Ovary (tissue), 3 donors: ENCODE measurements at regions not wholly inside any gene's neighbourhood (a gene's known extent, or its start where the extent isn't known, plus 50 kb on each side); places are given as distances from the start of the nearest gene placed in this dataset.

Experiments used
- POLR2A ChIP-seq: fragments of 450-650 bp; IDR thresholded peaks from one replicate; pipeline ENCODE4 v1.6.1; 2017; ENCODE audit warnings: antibody characterized with exemption, mild to moderate bottlenecking, moderate library complexity
- TF ChIP-seq, protein P1 (sequence below), 3 donors: fragments of 450-650 bp in 2 of 3; fragments of 200-600 bp in 1 of 3; IDR thresholded peaks; one replicate each; pipeline versions ENCODE4 v1.5.1 to v1.8.0; 2016 to 2022; ENCODE audit warnings: antibody characterized with exemption in 3 of 3, mild to moderate bottlenecking in 1 of 3
- donor health status: DM: no; HTN: no; CAD: no.

DNA sequence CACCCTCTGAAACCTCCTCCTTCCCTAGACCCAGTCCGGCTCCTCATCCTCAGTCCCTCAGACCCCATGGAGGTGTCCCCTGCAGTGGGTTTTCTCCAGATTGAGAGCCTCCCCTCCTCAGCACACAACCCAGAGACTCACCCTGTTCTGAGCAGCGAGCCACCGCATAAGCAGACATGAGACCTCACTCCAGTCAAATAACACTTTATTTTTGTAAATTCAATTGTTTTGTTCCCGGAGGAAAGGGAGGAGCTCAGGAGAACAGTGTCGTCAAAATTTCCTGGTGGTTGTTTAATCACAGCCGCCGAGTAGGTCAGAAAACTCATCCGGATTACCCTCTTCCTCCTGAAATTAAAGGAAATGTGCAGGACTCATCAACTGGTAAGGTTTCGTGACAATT, 57.5 kb downstream of the ERICH4 start:
- TF ChIP-seq POLR2A, result no peak
- TF ChIP-seq, protein P1, sequence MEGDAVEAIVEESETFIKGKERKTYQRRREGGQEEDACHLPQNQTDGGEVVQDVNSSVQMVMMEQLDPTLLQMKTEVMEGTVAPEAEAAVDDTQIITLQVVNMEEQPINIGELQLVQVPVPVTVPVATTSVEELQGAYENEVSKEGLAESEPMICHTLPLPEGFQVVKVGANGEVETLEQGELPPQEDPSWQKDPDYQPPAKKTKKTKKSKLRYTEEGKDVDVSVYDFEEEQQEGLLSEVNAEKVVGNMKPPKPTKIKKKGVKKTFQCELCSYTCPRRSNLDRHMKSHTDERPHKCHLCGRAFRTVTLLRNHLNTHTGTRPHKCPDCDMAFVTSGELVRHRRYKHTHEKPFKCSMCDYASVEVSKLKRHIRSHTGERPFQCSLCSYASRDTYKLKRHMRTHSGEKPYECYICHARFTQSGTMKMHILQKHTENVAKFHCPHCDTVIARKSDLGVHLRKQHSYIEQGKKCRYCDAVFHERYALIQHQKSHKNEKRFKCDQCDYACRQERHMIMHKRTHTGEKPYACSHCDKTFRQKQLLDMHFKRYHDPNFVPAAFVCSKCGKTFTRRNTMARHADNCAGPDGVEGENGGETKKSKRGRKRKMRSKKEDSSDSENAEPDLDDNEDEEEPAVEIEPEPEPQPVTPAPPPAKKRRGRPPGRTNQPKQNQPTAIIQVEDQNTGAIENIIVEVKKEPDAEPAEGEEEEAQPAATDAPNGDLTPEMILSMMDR (IDR thresholded peaks at IDR 0.05), result no peak
